Fibroblast of gingiva (primary cell): ENCODE measurements at regions not wholly inside any gene's neighbourhood (a gene's known extent, or its start where the extent isn't known, plus 50 kb on each side); places are given as distances from the start of the nearest gene placed in this dataset.
"Not testable (repeated sequence)": the region's sequence is repeated elsewhere in the genome, so short reads cannot be mapped to it uniquely, and the experiment has no call there.

ENCODE experiments used
- DNase-seq: peaks from one replicate; pipeline ENCODE4 v3.0.0-alpha.2; 2011; ENCODE audit warnings: low read depth

DNA sequence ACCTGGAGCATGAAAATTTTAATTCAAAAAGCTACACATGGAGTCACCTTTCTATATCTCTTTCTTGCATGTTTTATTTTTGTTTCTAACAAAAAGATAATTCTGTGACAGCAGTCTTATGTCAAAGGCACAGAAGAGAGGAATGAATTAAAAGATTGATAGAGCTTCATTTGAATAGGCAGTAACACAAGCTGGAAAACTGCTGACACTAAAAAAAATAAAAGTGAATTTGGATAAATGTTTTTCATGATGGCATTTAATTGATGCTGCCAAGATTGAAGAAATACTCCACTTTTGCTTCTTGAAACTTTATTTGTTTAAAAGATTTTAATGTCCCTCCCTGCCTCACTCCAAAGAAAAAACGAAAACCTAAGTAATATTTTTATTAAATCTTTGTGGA is 887.4 kb downstream of the PLA2G4A start:
- no peak for DNase-seq

DNA sequence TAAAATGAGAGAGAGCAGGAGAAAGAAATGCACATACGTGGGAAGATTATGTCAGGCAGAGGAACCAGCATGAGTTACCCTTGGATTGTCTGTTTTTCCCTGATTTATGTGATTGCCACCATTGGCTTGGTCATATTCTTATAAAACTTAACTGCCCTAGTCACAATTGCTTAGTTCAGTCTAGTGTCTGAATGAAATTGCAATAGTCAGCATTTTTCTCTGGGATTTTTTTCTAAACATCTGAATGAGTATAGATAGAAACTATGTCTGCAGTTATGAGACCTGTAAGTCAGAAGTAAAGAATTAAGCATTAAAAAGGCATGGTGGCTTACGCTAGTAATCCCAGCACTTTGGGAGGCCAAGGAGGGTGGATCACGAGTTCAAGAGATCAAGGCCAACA is 889.8 kb downstream of the PLA2G4A start:
- DNase-seq: no peak

GRCh38 chr1:187721216-187721615 is 892.5 kb downstream of the PLA2G4A start:
- no peak for DNase-seq

- no peak for DNase-seq
These were observed 896.5 kb downstream of the PLA2G4A start for GRCh38 chr1:187725216-187725615.

DNA sequence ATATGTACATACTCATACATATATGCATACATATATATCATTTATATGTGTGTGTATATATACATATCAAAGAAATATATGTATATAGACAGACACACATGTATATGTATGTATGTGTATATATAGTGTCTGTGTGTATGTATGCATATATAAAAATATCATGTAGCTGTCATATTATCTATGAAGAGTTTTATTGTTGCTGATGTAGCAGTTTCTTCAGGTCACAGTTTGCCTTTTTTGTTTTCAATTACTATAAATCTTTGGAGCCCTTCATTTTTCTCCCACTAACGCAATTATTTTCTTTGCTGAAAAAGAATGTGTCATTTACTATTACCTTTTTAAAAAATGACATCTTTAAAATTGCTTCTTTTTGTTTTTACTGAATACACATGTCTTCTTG is 904.5 kb downstream of the PLA2G4A start:
- DNase-seq: no peak

DNA sequence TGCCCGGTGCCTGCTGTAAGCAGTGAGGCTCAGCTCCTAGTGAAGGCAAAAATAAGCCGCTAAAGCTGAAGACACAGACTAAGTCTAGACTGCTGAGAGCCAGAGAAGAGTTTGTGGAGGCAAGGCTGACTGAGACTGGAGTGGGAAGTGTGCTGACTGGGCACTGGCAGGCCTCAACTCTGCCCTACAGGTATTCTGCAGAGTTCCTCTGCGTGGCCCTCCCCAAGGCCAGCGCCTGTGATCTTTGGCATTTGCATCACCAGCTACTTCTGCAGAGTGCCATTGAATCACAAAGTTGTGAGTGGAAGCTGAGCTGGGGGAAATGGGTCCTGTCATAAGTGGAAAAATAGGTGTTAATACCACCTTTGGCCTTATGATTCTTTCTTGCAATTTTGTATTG is 905.7 kb downstream of the PLA2G4A start:
- no peak for DNase-seq

DNA sequence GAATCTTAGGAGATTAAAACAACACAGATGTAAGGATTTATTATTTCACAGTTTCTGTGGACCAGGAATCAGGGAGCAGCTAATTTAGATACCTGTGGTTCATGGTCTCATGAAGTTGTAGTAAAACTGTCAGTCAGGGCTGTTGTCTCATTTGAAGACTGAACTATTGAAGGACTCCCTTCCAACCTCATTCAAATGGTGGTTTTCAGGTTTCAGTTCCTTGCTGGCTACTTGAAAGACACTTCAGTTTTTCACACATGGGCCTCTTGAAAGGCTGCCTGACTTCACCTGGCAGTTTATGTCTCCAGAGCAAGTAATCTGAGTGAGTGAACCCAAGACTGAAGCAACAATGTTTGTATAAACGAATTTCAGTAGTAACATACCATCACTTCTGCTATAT is 915.9 kb downstream of the PLA2G4A start:
- no peak for DNase-seq

- no peak for DNase-seq
These were observed 926.8 kb downstream of the PLA2G4A start for GRCh38 chr1:187755536-187755935.

DNA sequence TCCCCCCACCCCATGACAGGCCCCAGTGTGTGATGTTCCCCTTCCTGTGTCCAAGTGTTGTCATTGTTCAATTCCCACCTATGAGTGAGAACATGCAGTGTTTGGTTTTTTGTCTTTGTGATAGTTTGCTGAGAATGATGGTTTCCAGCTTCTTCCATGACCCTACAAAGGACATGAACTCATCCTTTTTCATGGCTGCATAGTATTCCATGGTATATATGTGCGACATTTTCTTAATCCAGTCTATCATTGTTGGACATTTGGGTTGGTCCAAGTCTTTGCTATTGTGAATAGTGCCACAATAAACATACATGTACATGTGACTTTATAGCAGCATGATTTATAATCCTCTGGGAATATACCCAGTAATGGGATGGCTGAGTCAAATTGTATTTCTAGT is 927.9 kb downstream of the PLA2G4A start:
- DNase-seq: not testable (repeated sequence)

DNA sequence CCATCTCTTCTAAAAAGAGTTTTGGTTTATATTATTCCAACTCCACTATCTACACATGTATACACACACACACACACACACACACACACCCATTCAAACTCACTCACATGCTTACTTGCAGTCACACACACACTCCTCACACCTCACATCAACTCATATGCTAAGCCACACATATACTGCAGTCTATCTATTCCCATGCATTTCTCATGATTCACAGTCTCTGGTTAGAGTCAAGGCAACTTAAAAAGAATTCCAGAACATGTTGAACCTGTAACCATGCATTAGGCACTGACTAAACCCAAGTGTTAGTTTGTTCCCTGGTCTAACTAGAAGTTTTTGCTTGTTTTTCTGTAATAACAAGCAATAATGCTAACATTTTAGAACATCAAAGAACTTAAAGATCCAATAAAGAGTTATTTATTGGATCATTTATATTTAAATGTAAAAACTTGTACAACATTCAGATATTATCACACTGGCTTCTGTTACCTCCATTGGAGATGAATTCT is 931.1 kb downstream of the PLA2G4A start:
- DNase-seq: no peak

GRCh38 chr1:187762118-187762517 is 933.4 kb downstream of the PLA2G4A start:
- no peak for DNase-seq

- no peak for DNase-seq
These were observed 934.7 kb downstream of the PLA2G4A start for GRCh38 chr1:187763465-187763864.

- no peak for DNase-seq
These were observed 935.2 kb downstream of the PLA2G4A start for GRCh38 chr1:187763976-187764375.

DNA sequence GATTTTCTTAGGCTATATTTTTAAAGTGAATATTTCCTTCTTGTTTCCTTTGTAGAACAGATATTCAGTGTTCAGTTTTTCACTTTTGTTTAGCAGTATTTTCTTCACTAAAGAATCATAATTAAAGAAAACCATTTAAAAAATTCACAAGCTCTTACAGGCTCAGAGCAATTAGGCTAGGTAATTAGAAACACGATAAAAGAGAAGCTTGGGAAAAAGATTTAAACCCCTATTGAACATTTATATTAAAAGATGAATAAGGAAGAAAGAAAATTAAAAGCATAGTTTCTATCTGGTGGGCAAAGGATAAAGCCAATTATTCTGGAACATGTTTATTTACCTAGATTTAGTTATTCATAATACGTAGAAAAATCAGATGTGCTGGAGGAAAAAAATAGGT is 942.6 kb downstream of the PLA2G4A start:
- no peak for DNase-seq

- no peak for DNase-seq
These were observed 944.4 kb downstream of the PLA2G4A start for GRCh38 chr1:187773168-187773567.

DNA sequence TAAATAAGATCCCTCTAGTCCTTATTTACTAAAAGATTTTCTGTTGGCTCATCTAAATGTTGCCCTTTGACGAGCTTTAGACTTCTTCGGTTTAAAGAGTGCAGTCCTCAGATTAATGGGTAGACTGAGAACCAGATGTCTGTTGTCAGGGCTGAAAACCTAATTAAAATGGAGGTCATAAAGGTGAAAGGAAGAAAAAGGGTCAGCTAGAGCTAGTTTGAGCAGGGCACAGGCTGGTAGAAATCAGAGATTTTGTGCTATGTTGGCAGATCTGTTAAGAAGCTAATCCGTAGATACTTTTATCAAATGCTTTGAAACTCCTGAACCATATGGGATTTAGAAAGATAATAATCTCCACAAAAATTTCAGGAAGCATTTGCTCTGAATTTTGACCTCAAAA is 959.0 kb downstream of the PLA2G4A start:
- no peak for DNase-seq

GRCh38 chr1:187788718-187789117 is 960.0 kb downstream of the PLA2G4A start:
- DNase-seq: no peak

- no peak for DNase-seq
These were observed 962.0 kb downstream of the PLA2G4A start for GRCh38 chr1:187790724-187791123.

GRCh38 chr1:187794561-187794960 is 965.8 kb downstream of the PLA2G4A start:
- no peak for DNase-seq

DNA sequence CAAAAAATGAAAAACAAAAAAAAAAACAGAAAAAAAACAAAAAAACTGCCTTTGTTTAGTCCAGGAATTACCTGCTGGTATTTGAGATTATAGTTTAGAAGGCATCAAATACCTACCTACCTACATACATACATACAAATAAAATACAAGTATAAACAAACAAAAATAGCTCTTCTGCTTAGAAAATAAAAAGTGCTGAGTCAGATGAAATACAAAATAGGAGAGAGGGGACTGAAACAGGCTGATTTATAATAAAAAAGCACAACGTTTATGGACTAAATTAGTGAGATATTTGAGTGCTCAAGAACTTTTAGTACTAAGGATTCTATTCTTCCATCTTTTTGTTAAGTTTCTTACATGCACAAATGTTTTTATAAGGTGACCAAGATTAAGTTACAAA is 980.8 kb downstream of the PLA2G4A start:
- DNase-seq: no peak

GRCh38 chr1:187816646-187817045 is 987.9 kb downstream of the PLA2G4A start:
- no peak for DNase-seq

DNA sequence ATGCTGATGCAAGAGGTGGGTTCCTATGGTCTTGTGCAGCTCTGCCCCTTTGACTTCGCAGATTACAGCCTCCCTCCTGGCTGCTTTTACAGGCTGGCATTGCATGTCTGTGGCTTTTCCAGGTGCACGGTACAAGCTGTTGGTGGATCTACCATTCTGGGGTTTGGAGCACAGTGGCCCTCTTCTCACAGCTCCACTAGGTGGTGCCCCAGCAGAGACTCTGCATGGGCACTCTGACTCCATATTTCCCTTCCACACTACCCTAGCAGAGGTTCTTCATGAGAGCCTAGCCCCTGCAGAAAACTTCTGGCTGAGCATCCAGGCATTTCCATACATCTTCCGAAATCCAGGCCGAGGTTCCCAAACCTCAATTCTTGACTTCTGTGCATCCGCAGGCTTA is 989.0 kb downstream of the PLA2G4A start:
- no peak for DNase-seq

- DNase-seq: no peak
These were observed 990.3 kb downstream of the PLA2G4A start for GRCh38 chr1:187819086-187819485.

- DNase-seq: no peak
These were observed 1007.8 kb downstream of the PLA2G4A start for GRCh38 chr1:187836557-187836956.

DNA sequence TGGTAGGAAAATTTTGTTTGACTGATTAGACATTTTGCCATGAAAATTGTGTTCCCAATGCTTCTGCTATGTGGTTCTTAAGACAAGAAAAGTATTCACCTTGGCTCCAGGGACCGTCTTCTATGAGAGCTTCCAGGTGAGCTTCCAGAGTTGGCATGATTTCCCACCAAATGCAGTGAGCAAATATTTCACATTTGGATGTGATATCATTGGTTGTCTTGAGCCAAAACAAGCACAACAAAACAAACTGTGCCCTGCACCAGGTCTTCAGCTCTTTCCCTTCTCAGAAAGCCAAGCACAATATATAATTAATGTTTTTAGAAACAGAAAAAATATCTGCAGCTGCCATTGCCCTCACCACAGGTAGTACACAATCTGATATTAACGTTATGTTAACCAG is 1009.0 kb downstream of the PLA2G4A start:
- no peak for DNase-seq
